ENCODE measurements at regions not wholly inside any gene's neighbourhood (a gene's known extent, or its start where the extent isn't known, plus 50 kb on each side); places are given as distances from the start of the nearest gene placed in this dataset.

DNA sequence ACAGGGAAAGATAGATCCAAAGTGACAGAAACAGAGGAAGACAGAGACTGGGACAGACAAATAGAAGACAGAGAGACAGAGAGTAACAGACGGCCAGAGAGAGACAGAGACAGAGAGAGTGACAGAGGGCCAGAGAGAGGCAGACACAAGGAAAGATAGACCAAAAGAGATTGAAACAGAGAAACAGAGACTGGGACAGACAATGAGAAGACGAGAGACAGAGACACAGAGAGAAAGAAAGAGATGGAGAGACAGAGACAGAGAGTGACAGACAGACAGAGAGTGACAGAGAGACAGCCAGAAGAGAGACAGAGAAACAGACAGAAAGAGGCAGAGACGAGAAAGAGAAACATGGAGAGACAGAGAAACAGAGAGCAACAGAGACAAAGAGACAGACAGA, 127.3 kb downstream of the UQCRFS1 start:
- Histone ChIP-seq H3K27me3 (no peaks in the 10 kb centered on the region), H3K27ac (no peak overlapping the region), H3K36me3 (no peaks in the 10 kb centered on the region), H3K4me3 (no peak overlapping the region), H3K4me1 (ENCODE audit: insufficient read depth) (no peaks in the 10 kb centered on the region), H3K9me3 (no peaks in the 10 kb centered on the region)
- intact Hi-C loops (cut with DNase I): no loop called here
- 67 to 78% (median 76%) methylated on average over 3 of the region's 3 CpGs for WGBS, 3 donors
- DNase-seq: no peak
- TF ChIP-seq EP300 (IDR thresholded peaks at IDR 0.05) (no peak), CTCF (IDR thresholded peaks at IDR 0.05) (no peak), POLR2A (IDR thresholded peaks at IDR 0.05) (no peak)

DNA sequence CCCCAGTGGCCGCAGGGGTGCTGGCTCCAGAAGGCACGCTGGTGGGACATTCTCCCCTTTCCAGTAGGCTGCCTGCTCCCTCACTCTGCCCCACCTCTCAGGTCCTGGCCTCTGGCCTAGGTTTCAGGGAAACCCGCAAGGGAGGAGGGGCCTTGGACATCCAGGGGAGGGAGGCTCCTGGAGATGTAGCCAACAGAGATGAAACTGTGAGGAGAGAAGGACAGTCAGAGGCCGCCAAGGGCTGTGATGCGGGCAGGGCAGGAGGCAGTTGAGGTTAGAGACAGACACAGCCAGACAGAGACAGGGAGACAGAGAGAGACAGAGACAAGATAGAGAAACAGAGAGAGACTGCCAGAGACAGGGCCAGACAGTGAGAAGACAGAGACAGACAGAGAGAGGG, 127.7 kb downstream of the UQCRFS1 start:
- Histone ChIP-seq H3K27ac (no peak overlapping the region), H3K4me1 (ENCODE audit: insufficient read depth) (no peaks in the 10 kb centered on the region), H3K9me3 (no peaks in the 10 kb centered on the region), H3K4me3 (no peak overlapping the region), H3K27me3 (no peaks in the 10 kb centered on the region), H3K36me3 (no peaks in the 10 kb centered on the region)
- TF ChIP-seq EP300 (IDR thresholded peaks at IDR 0.05) (no peak), POLR2A (IDR thresholded peaks at IDR 0.05) (no peak), CTCF (IDR thresholded peaks at IDR 0.05) (no peak)
- WGBS, 3 donors: 62 to 71% (median 62%) methylated on average over 5 of the region's 5 CpGs
- intact Hi-C loops (cut with DNase I): no loop called here
- no peak for DNase-seq

DNA sequence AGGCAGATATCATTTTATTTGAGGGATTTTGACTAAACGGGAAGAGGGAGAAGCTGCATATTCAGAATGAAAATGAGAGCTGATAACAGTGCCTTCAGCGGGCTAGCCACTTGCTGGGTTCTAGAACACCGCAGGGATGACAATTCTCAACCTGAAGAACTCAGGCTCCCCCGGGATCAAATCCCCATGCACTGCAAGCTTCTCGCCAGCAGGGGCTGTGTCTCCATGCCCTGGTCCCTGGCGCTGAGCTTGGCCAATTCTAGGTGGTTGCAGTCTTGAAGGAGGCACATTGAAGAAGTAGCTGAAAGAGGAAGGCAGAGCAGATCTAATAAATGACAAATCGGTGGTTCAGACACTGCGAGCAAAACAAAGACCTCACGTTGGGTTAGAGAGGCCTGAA, 128.7 kb downstream of the UQCRFS1 start:
- WGBS, 3 donors: 68 to 73% (median 72%) methylated on average over 9 of the region's 9 CpGs
- no peaks in the 10 kb centered on the region for H3K36me3 ChIP-seq
- H3K9me3 ChIP-seq: no peaks in the 10 kb centered on the region
- no peaks in the 10 kb centered on the region for H3K4me1 ChIP-seq (ENCODE audit: insufficient read depth)
- intact Hi-C loops (cut with DNase I): no loop called here
- no peak for DNase-seq
- H3K27ac ChIP-seq: no peak overlapping the region
- H3K27me3 ChIP-seq: no peaks in the 10 kb centered on the region
- TF ChIP-seq POLR2A (IDR thresholded peaks at IDR 0.05) (no peak), EP300 (IDR thresholded peaks at IDR 0.05) (no peak), CTCF (IDR thresholded peaks at IDR 0.05) (no peak)
- H3K4me3 ChIP-seq: no peak overlapping the region

GRCh38 chr19:29083863-29084262, 129.1 kb downstream of the UQCRFS1 start:
- Histone ChIP-seq H3K36me3 (no peaks in the 10 kb centered on the region), H3K27ac (no peak overlapping the region), H3K4me1 (ENCODE audit: insufficient read depth) (no peaks in the 10 kb centered on the region), H3K9me3 (no peaks in the 10 kb centered on the region), H3K4me3 (no peak overlapping the region), H3K27me3 (no peaks in the 10 kb centered on the region)
- WGBS, 3 donors: 69 to 71% (median 71%) methylated on average over 6 of the region's 6 CpGs
- DNase-seq: no peak
- intact Hi-C loops (cut with DNase I): no loop called here
- no peak for TF ChIP-seq POLR2A (IDR thresholded peaks at IDR 0.05)
- no peak for TF ChIP-seq CTCF (IDR thresholded peaks at IDR 0.05)
- no peak for TF ChIP-seq EP300 (IDR thresholded peaks at IDR 0.05)
